GM12891 (cell line): ENCODE measurements at regions not wholly inside any gene's neighbourhood (a gene's known extent, or its start where the extent isn't known, plus 50 kb on each side); places are given as distances from the start of the nearest gene placed in this dataset.
"Not testable (repeated sequence)": the region's sequence is repeated elsewhere in the genome, so short reads cannot be mapped to it uniquely, and the experiment has no call there.

Experiments used
- DNase-seq: peaks from one replicate; pipeline ENCODE4 v3.0.0; 2011; ENCODE audit warnings: low spot score; ENCODE audit not compliant: insufficient read length
- FAIRE-seq: peaks from 2 replicates; lab custom pipeline; 2011; peaks lifted over from hg19 to GRCh38; lab: Jason Lieb, UNC
- PAX5 ChIP-seq: IDR thresholded peaks from 2 replicates; pipeline ENCODE4 v1.6.1; 2011; ENCODE audit warnings: low read length, moderate library complexity, mild to moderate bottlenecking; ENCODE audit not compliant: insufficient read depth, severe bottlenecking
- POLR2A ChIP-seq: IDR thresholded peaks from 2 replicates; pipeline ENCODE4 v1.6.1; 2011; ENCODE audit warnings: low read depth, low read length, control low read depth
- POLR2AphosphoS5 ChIP-seq: IDR thresholded peaks from 2 replicates; pipeline ENCODE4 v1.6.1; 2011; ENCODE audit warnings: low read depth, low read length, control low read depth
- POU2F2 ChIP-seq: IDR thresholded peaks from 2 replicates; pipeline ENCODE4 v1.6.1; 2011; ENCODE audit warnings: low read depth, mild to moderate bottlenecking, control low read depth, low read length, moderate library complexity
- SPI1 ChIP-seq: IDR thresholded peaks from 2 replicates; pipeline ENCODE4 v1.6.1; 2011; ENCODE audit warnings: low read depth, low read length, control low read depth
- TAF1 ChIP-seq: IDR thresholded peaks from 2 replicates; pipeline ENCODE4 v1.6.1; 2011; ENCODE audit warnings: low read depth, low read length, control low read depth

DNA sequence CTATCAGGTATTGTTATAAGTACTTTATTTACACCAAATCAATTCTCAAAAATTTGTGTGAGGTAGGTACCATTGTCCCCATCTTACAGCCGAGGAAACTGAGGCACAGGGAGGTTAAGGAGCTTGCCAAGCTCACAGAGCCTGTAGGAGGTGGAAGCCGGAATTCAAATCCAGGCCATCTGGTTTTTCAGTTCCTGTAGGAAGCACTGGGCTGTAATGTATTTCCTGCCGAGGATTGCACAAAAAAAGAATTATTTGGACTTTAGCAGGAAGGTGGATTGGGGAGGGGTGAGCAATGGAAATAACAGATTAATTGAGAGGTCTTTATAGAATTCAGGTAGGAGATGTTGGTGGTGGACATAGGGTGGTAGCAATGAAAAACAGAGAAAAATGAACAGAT is 315.3 kb upstream of the AUTS2 start:
- no peak for TF ChIP-seq SPI1
- TF ChIP-seq TAF1: no peak
- no peak for TF ChIP-seq POU2F2
- no peak for TF ChIP-seq POLR2A
- no peak for TF ChIP-seq POLR2AphosphoS5
- DNase-seq (no peak), FAIRE-seq (no peak)

DNA sequence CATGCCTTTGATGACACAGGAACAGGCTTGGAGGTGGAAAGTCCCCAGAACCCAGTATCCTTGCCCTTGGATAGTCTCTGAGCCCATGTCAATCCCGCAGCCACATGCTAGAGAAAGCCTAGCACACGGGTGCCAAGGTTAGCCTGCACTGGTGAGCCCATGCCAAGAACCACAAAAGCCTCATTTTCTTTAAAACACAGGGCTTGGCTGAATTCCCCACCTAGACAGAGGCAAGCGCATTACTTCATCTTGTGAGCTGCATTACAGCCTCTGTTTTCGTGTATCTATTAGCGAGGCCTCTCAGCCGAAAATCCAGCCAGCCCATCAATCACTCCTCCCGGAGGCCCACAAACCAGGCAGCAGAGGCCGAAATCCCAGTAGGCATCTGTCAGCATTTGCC is 314.9 kb upstream of the AUTS2 start:
- DNase-seq (no peak), FAIRE-seq (no peak)
- no peak for TF ChIP-seq POLR2AphosphoS5
- TF ChIP-seq SPI1: no peak
- TF ChIP-seq POU2F2: no peak
- TF ChIP-seq PAX5: no peak
- TF ChIP-seq TAF1: no peak
- no peak for TF ChIP-seq POLR2A

DNA sequence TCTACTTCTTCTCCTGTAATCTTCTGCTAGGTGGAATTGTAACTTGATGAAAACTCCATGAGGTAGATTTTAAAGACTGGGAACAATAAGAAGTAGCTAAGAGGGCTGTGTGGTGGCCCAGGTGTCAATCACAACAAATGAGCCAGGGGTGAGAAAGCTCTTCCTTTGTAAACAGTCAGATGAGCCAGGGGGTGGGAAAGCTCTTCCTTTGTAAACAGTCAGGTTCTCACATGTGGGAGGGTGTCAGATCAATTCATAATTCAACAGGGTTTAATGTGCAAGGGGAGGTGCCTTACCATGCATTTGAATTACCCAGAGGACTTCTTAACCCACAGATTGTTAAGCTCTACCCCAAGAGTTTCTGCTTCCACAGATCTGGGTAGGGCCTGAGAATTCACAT is 312.4 kb upstream of the AUTS2 start:
- no peak for TF ChIP-seq POU2F2
- no peak for TF ChIP-seq PAX5
- TF ChIP-seq SPI1: no peak
- no peak for TF ChIP-seq TAF1
- TF ChIP-seq POLR2AphosphoS5: no peak
- no peak for TF ChIP-seq POLR2A
- DNase-seq: no peak

DNA sequence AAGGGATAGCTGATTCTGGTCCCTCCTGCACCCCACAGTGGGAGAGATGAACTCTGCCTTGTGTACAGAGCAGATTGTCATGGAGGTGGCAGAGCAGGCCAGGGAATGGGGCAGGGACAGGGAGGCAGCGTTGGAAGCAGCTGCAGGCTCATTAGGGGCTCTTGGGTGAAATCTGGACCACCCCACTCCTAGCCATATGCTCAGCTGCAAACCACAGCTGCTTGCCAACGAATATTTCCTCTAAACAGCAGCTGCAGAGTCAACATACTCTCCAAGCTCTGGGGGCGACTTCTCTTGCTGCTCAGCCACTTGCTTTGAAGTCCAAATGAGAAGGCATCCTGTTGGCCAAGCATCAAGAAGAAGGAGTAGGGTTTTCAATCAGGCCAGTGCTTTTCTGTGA is 302.3 kb upstream of the AUTS2 start:
- FAIRE-seq (no peak), DNase-seq (no peak)
- TF ChIP-seq SPI1 (no peak), TAF1 (no peak), PAX5 (no peak), POU2F2 (no peak), POLR2AphosphoS5 (no peak), POLR2A (no peak)

More for the DNA sequence above, 312.4 kb upstream of the AUTS2 start:
- no peak for FAIRE-seq

DNA sequence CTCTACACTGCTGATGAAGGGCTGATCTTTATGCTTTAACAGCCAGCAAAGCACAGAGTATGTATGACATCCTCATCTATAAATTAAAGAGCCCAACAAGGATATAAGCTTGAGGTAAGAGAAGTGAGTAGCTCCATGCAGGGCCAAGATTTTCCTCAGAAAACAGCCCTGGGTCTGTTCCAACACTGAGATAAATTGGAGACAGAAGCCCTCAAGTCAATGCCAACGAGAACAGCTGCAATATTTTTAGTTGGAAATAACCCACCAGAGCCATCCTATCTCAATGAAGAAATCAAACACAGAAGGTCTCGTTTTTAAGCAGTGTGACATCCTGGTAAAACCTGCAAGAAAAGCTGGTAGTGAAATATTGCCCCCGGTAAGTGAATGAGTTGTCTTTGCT is 297.0 kb upstream of the AUTS2 start:
- TF ChIP-seq POLR2A (no peak), SPI1 (no peak), POLR2AphosphoS5 (no peak)
- no peak for FAIRE-seq
- no peak for DNase-seq

DNA sequence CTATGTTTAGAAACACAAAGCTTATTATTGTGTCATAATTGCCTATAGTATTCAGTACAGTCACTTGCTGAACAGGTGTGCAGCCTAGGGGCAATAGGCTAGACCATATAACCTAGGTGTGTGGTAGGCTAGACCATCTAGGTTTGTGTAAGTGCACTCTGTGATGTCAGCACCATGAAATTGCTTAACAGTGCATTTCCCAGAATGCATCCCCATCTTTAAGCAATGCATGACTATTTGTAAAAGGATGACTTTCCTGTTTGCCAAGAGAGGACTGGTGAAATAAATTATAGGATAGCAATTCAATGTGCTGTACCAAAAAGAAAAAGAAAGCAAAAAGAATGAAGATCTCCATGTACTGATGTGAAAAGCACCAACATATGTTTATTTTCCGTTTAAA is 288.7 kb upstream of the AUTS2 start:
- no peak for FAIRE-seq
- no peak for TF ChIP-seq SPI1
- TF ChIP-seq PAX5: no peak
- no peak for TF ChIP-seq POU2F2
- TF ChIP-seq POLR2AphosphoS5: no peak
- TF ChIP-seq TAF1: no peak
- no peak for TF ChIP-seq POLR2A
- no peak for DNase-seq

DNA sequence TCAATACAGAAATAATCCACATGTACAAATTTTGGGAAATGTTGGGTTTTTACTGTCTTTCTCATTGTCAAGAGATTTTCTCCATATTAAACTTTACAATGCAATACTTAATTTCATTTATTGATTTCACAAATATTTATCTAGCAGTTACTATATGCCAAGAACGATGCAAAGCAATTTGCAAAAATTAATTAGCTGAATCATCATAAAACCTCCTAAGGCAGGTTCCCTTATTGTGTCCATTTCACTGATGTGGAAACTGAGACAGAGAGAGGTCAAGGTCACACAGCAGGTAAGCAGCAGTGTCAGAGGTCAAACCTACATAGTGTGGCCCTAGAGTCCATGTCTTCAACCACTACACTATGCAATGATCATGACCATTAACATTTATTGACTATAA is 286.8 kb upstream of the AUTS2 start:
- no peak for FAIRE-seq
- TF ChIP-seq PAX5: no peak
- no peak for TF ChIP-seq TAF1
- TF ChIP-seq POLR2A: no peak
- no peak for TF ChIP-seq POU2F2
- no peak for TF ChIP-seq SPI1
- TF ChIP-seq POLR2AphosphoS5: no peak
- DNase-seq: no peak

DNA sequence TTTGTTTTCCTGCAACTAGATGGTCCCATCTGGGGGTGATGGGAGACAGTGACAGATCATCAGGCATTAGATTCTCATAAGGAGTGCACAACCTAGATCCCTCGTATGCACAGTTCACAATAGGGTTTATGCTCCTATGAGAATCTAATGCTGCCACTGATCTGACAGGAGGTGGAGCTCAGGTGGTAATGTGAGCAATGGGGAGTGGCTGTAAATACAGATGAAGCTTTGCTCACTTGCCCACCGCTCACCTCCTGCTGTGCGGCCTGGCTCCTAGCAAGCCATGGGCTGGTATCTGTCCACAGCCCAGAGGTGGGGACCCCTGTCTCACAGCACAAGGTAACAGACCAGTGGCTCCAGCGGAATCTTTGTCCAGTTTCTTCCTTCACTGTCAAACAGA is 284.4 kb upstream of the AUTS2 start:
- FAIRE-seq, DNase-seq: not testable (repeated sequence)

DNA sequence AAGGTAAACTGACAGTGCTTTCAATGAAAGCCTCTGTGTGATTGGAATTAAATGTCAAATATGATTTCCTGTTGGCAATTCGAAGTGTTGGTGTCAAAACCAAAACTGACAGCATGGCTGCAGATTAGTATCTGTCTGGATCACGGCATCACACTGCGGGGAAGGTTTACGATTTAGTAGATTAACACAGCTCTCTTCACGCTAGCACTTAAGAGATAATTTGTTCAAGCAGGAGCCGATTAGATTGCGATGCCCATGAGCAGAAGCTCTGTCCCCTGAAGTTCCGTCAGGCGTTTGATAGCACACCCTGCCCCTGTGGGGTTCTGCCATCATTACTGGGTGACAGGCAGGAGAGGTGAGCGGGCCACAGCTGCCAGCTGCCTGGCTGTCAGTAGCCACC is 279.5 kb upstream of the AUTS2 start:
- DNase-seq (no peak), FAIRE-seq (no peak)
- TF ChIP-seq POLR2A (no peak), POU2F2 (no peak), POLR2AphosphoS5 (no peak)

DNA sequence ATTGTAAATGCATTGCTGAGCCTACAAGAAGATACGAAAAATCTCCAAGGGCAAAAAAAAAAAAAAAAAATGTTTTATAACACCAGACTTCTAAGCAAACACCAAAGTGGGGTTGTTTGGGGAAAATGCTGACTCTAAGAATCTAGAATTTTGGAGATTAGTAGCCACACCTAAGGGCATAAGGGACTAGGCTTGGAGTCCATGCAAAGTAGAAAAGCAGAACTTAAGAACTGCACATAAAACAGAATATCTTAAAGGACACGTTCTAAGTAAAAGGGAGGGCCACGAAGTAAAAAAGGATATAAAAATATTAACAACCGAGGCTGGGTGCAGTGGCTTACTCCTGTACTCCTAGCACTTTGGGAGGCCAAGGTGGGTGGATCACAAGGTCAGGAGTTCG is 269.8 kb upstream of the AUTS2 start:
- TF ChIP-seq SPI1 (no peak), POLR2AphosphoS5 (no peak), POLR2A (no peak), POU2F2 (no peak), TAF1 (no peak), PAX5 (no peak)
- DNase-seq (no peak), FAIRE-seq (no peak)

DNA sequence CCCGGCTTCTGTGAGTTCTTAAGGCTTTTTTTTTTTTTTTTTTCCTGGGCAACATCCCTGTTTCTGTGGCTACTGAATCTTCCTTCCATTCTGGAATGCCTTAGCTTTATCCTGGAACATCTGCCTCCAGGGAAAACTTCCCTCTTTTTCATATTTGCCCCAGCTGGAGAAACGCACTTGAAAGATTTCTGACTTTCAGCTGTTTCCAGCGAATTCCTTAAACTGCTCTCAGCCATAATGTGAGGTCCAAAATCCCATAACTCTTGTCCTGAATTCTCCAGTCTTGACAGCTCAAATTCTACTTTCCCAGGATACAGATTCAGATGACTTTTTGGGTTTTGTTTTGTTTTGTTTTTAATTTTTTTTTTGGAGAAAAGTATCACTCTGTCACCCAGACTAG is 263.6 kb upstream of the AUTS2 start:
- no peak for DNase-seq
- TF ChIP-seq POLR2AphosphoS5 (no peak), SPI1 (no peak), TAF1 (no peak), PAX5 (no peak), POU2F2 (no peak), POLR2A (no peak)
- no peak for FAIRE-seq
